Fibroblast of lung (primary cell): ENCODE measurements at regions not wholly inside any gene's neighbourhood (a gene's known extent, or its start where the extent isn't known, plus 50 kb on each side); places are given as distances from the start of the nearest gene placed in this dataset.

Experiments
- EZH2 ChIP-seq: IDR thresholded peaks from 2 replicates; pipeline ENCODE4 v1.5.1; 2012; ENCODE audit warnings: low read length, control low read depth, mild to moderate bottlenecking; ENCODE audit errors: missing control alignments
- TF ChIP-seq, protein P1 (sequence below), 2 donors: IDR thresholded peaks in 1 of 2; conservative IDR thresholded peaks in 1 of 2; 1 replicate in 1 of 2; 2 replicates in 1 of 2; pipeline ENCODE4 v1.5.1; 2011 to 2012; ENCODE audit warnings: low read length in 2 of 2, control low read depth in 1 of 2, inconsistent platforms in 1 of 2, low read depth in 1 of 2, mild to moderate bottlenecking in 1 of 2

DNA sequence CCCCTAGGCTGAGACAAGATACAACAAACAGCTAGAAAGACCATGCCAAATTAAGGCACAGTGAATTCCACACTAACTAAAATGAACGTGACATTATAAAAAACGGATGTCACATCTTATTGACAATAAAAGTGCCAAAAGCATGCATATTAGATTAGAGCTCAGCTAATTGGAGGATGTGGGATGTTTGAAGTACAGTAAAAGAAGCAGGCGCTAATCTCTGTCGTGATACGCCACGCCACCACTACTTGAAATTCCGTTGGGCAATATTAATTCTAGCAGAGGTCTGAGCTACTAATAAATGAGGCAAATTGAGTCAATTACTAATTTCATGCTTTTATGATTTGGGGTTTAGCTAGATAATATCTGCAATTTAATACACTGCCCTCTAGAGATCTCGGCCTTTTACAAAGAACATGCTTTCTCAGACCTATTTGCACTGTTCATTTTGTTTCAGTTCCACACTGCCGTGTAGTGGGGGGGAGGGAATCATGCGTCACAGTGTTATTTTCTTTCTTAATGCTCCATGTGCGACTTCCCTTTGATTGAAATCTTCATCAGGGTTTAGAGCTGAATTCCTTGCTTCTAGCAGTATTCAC lies 52.9 kb upstream of the ROBO2 start:
- TF ChIP-seq, protein P1, sequence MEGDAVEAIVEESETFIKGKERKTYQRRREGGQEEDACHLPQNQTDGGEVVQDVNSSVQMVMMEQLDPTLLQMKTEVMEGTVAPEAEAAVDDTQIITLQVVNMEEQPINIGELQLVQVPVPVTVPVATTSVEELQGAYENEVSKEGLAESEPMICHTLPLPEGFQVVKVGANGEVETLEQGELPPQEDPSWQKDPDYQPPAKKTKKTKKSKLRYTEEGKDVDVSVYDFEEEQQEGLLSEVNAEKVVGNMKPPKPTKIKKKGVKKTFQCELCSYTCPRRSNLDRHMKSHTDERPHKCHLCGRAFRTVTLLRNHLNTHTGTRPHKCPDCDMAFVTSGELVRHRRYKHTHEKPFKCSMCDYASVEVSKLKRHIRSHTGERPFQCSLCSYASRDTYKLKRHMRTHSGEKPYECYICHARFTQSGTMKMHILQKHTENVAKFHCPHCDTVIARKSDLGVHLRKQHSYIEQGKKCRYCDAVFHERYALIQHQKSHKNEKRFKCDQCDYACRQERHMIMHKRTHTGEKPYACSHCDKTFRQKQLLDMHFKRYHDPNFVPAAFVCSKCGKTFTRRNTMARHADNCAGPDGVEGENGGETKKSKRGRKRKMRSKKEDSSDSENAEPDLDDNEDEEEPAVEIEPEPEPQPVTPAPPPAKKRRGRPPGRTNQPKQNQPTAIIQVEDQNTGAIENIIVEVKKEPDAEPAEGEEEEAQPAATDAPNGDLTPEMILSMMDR (conservative IDR thresholded peaks at IDR 0.05 in 1 of 2, IDR thresholded peaks at IDR 0.05 in 1 of 2; ENCODE audit: low read depth in 1 of 2, low read length in 2 of 2), result no peak
- no peak for TF ChIP-seq EZH2
